IMR-90 (cell line): ENCODE measurements at regions not wholly inside any gene's neighbourhood (a gene's known extent, or its start where the extent isn't known, plus 50 kb on each side); places are given as distances from the start of the nearest gene placed in this dataset.

Source experiments
- ATAC-seq: fragments of 200-7000 bp; cut with Tn5 transposase; 2 replicates; pipeline ENCODE4 v1.9.1; 2020; ENCODE audit warnings: low read depth, mild to moderate bottlenecking, moderate library complexity
- BruUV-seq: library from RNA; stranded (reverse); fragments of 400-500 nt; replicated peaks from 2 replicates; lab custom pipeline; 2021; lab: Mats Ljungman, UMichigan
- CTCF ChIA-PET: fragments of 300-600 bp; formaldehyde crosslinking; extraction: SDS; loops from one replicate; lab custom pipeline; 2021; ENCODE audit warnings: antibody characterized with exemption; lab: Yijun Ruan, JAX
- POLR2A ChIA-PET: fragments of 300-600 bp; sonication (Branson Sonifier 250); formaldehyde crosslinking; loops from one replicate; lab custom pipeline; 2022; ENCODE audit warnings: antibody characterized with exemption; ENCODE audit not compliant: unreplicated experiment; lab: Charles Lee
- DNase-seq: peaks from one replicate; pipeline ENCODE4 v3.0.0; 2013
- H2AFZ ChIP-seq: replicated peaks from 2 replicates; pipeline ENCODE3; 2013; ENCODE audit warnings: low read length, mild to moderate bottlenecking; ENCODE audit not compliant: poor library complexity
- H2AK5ac ChIP-seq: 2 replicates; pipeline ENCODE4 v1.6.1; 2013; ENCODE audit warnings: low read depth, low read length, inconsistent platforms
- H2AK9ac ChIP-seq: replicated peaks from 2 replicates; pipeline ENCODE3; 2013; ENCODE audit warnings: mild to moderate bottlenecking, low read depth, low read length, moderate library complexity; ENCODE audit not compliant: poor library complexity
- H2BK120ac ChIP-seq: 2 replicates; pipeline ENCODE4 v1.6.1; 2013; ENCODE audit warnings: low read depth, low read length, inconsistent platforms
- H2BK15ac ChIP-seq: 3 replicates; pipeline ENCODE4 v1.6.1; 2013; ENCODE audit warnings: low read depth, low read length, inconsistent platforms
- H2BK20ac ChIP-seq: 2 replicates; pipeline ENCODE4 v1.6.1; 2013; ENCODE audit warnings: low read depth, mild to moderate bottlenecking, inconsistent platforms, low read length, moderate library complexity
- H2BK5ac ChIP-seq: 2 replicates; pipeline ENCODE4 v1.6.1; 2013; ENCODE audit warnings: mild to moderate bottlenecking, low read depth, low read length, inconsistent platforms; ENCODE audit not compliant: poor library complexity, severe bottlenecking
- H3K14ac ChIP-seq: replicated peaks from 2 replicates; pipeline ENCODE4 v1.6.1; 2013; ENCODE audit warnings: low read depth, low read length, inconsistent platforms
- H3K18ac ChIP-seq: 2 replicates; pipeline ENCODE4 v1.6.1; 2013; ENCODE audit warnings: low read depth, low read length, control low read depth
- H3K23ac ChIP-seq: 2 replicates; pipeline ENCODE4 v1.6.1; 2013; ENCODE audit warnings: low read depth, low read length, inconsistent platforms
- H3K27ac ChIP-seq: 2 replicates; pipeline ENCODE4 v1.5.1; 2013; ENCODE audit warnings: mild to moderate bottlenecking, control low read depth, low read length; ENCODE audit not compliant: insufficient read depth
- H3K27me3 ChIP-seq: 2 replicates; pipeline ENCODE4 v1.6.1; 2013; ENCODE audit warnings: low read length; ENCODE audit not compliant: control insufficient read depth, insufficient read depth
- H3K36me3 ChIP-seq: 2 replicates; pipeline ENCODE4 v1.6.1; 2013; ENCODE audit warnings: low read length, mixed read lengths; ENCODE audit not compliant: control insufficient read depth, insufficient read depth
- H3K4ac ChIP-seq: 2 replicates; pipeline ENCODE4 v1.6.1; 2013; ENCODE audit warnings: low read depth, low read length, inconsistent platforms
- H3K4me1 ChIP-seq: 2 replicates; pipeline ENCODE4 v1.6.1; 2013; ENCODE audit warnings: low read length, mixed read lengths; ENCODE audit not compliant: control insufficient read depth, insufficient read depth
- H3K4me2 ChIP-seq: 2 replicates; pipeline ENCODE4 v1.6.1; 2013; ENCODE audit warnings: low read depth, mild to moderate bottlenecking, control low read depth, low read length, moderate library complexity
- H3K4me3 ChIP-seq: 2 replicates; pipeline ENCODE4 v1.5.1; 2013; ENCODE audit warnings: low read depth, mild to moderate bottlenecking, control low read depth, low read length, moderate library complexity; ENCODE audit not compliant: insufficient read depth
- H3K56ac ChIP-seq: 2 replicates; pipeline ENCODE4 v1.6.1; 2013; ENCODE audit warnings: low read length, inconsistent platforms; ENCODE audit not compliant: insufficient read depth; ENCODE audit errors: extremely low read depth
- H3K79me1 ChIP-seq, 2 experiments: 2 replicates each; pipeline ENCODE4 v1.6.1; 2013; ENCODE audit warnings: low read length in 2 of 2, inconsistent platforms in 1 of 2, low read depth in 1 of 2
- H3K9ac ChIP-seq: 2 replicates; pipeline ENCODE4 v1.6.1; 2013; ENCODE audit warnings: low read depth, low read length, control low read depth
- H3K9me1 ChIP-seq: 2 replicates; pipeline ENCODE4 v1.6.1; 2013; ENCODE audit warnings: low read length, inconsistent platforms; ENCODE audit not compliant: insufficient read depth
- H3K9me3 ChIP-seq: 2 replicates; pipeline ENCODE4 v1.6.1; 2013; ENCODE audit warnings: low read length; ENCODE audit not compliant: control insufficient read depth, insufficient read depth
- H4K20me1 ChIP-seq: 2 replicates; pipeline ENCODE4 v1.6.1; 2013; ENCODE audit warnings: low read length, inconsistent platforms; ENCODE audit not compliant: insufficient read depth
- H4K5ac ChIP-seq: 2 replicates; pipeline ENCODE4 v1.6.1; 2013; ENCODE audit warnings: mild to moderate bottlenecking, low read depth, low read length, control low read depth
- H4K8ac ChIP-seq, 2 experiments: 2 replicates each; pipeline ENCODE4 v1.6.1; 2013; ENCODE audit warnings: low read depth in 2 of 2, low read length in 2 of 2, control low read depth in 1 of 2, inconsistent platforms in 1 of 2
- H4K91ac ChIP-seq: 2 replicates; pipeline ENCODE4 v1.6.1; 2013; ENCODE audit warnings: low read depth, low read length, inconsistent platforms; ENCODE audit not compliant: insufficient read depth
- CTCF ChIP-seq: conservative IDR thresholded peaks from 2 replicates; pipeline ENCODE4 v1.5.1; 2012; ENCODE audit warnings: mild to moderate bottlenecking, low read depth, low read length, improper control_type of control experiment
- MAZ ChIP-seq: IDR thresholded peaks from 2 replicates; pipeline ENCODE4 v1.6.1; 2012; ENCODE audit warnings: low read depth, mild to moderate bottlenecking, low read length, improper control_type of control experiment, moderate library complexity, borderline replicate concordance
- MXI1 ChIP-seq: IDR thresholded peaks from 2 replicates; pipeline ENCODE4 v1.6.1; 2012; ENCODE audit warnings: low read depth, mild to moderate bottlenecking, low read length, moderate library complexity, borderline replicate concordance
- POLR2A ChIP-seq: IDR thresholded peaks from 2 replicates; pipeline ENCODE4 v1.6.1; 2012; ENCODE audit warnings: mild to moderate bottlenecking, low read depth, low read length
- RAD21 ChIP-seq: IDR thresholded peaks from 2 replicates; pipeline ENCODE4 v1.6.1; 2012; ENCODE audit warnings: low read length, improper control_type of control experiment
- SMC3 ChIP-seq: fragments of 150-350 bp; IDR thresholded peaks from 2 replicates; pipeline ENCODE4 v1.6.1; 2016; ENCODE audit warnings: low read depth, mild to moderate bottlenecking, antibody characterized with exemption, low read length, moderate library complexity
- WGBS, 2 experiments: methylation state at CpG; one replicate each; pipeline versions ENCODE4 v1.1.5 to v1.1.7; 2013; ENCODE audit warnings: missing lambda C conversion rate in 2 of 2; ENCODE audit not compliant: insufficient read length in 1 of 2; ENCODE audit errors: extremely low coverage in 2 of 2; 5-methylcytosine and 5-hydroxymethylcytosine counted together
- dilution Hi-C: fragments of 300-500 bp; cut with HindIII; formaldehyde crosslinking; loops from one replicate; pipeline ENCODE4 v1.14.3; 2018; ENCODE audit warnings: low sequenced_read_pairs; ENCODE audit not compliant: unreplicated experiment
- in situ Hi-C: fragments of 300-500 bp; cut with MboI; formaldehyde crosslinking; loops from 3 replicates; pipeline ENCODE4 v1.14.3; 2019; ENCODE audit warnings: low sequenced_read_pairs, inconsistent platforms, mixed read lengths
- intact Hi-C: fragments of 100-400 bp; cut with micrococcal nuclease; formaldehyde crosslinking; loops from 2 replicates; pipeline ENCODE4 v1.10.0; 2022

GRCh38 chr2:212912445-212913103 lies 238.8 kb downstream of the IKZF2 start (continued):
- no peak for TF ChIP-seq POLR2A

GRCh38 chr2:212911011-212911410 lies 240.4 kb downstream of the IKZF2 start:
- peak overlapping the region; percentile 67 for H4K5ac ChIP-seq
- intact Hi-C loops = loop anchor here (5.0 kb wide), 1 partner anchor 241 kb away; the partner anchor contains the start of gene IKZF2
- DNase-seq (no peak), ATAC-seq (no peak)
- peak overlapping the region; percentile 47; the same call in 1 of the 2 replicates for H2BK120ac ChIP-seq
- no peaks in the 10 kb centered on the region for H3K9me3 ChIP-seq
- H2AFZ ChIP-seq = peak overlapping the region; percentile 28
- no peak overlapping the region for H3K14ac ChIP-seq
- H3K4ac ChIP-seq = peak overlapping the region; percentile 37
- no peaks in the 10 kb centered on the region for H3K9me1 ChIP-seq
- BruUV-seq = no TSS peak
- peak overlapping the region; percentile 85 for H3K18ac ChIP-seq
- H3K23ac ChIP-seq = no peak overlapping the region
- TF ChIP-seq RAD21 (no peak), MXI1 (no peak), SMC3 (no peak), MAZ (no peak), CTCF (no peak)
- no peak overlapping the region for H2BK5ac ChIP-seq
- no peaks in the 10 kb centered on the region for H4K20me1 ChIP-seq
- dilution Hi-C loops = no loop called here
- H3K4me1 ChIP-seq = peaks cover 12% of the 10 kb centered on the region
- H3K9ac ChIP-seq = no peak overlapping the region
- H3K36me3 ChIP-seq = no peaks in the 10 kb centered on the region
- H3K4me2 ChIP-seq = no peak overlapping the region
- ChIA-PET CTCF (no interaction called here), POLR2A (no interaction called here)
- peak overlapping the region; percentile 31 to 51; a peak in 2 of 4 replicates for H4K8ac ChIP-seq
- H3K79me1 ChIP-seq = no peaks in the 10 kb centered on the region
- WGBS, 2 experiments = no CpG with 5 or more reads among the region's 4 CpGs
- H3K56ac ChIP-seq = no peak overlapping the region
- in situ Hi-C loops = no loop called here
- no peak overlapping the region for H3K4me3 ChIP-seq
- no peaks in the 10 kb centered on the region for H3K27me3 ChIP-seq
- peak overlapping the region; percentile 22; the same call in 1 of the 2 replicates for H3K27ac ChIP-seq
- H2BK20ac ChIP-seq = peak overlapping the region; percentile 34
- 0 out of 3 replicates have a peak overlapping the region, but pooled peaks have one; percentile 15 for H2BK15ac ChIP-seq
- H4K91ac ChIP-seq = peak overlapping the region; percentile 61; the same call in 1 of the 2 replicates
- no peak overlapping the region for H2AK9ac ChIP-seq
- H2AK5ac ChIP-seq = no peak overlapping the region
